ENCODE measurements at regions not wholly inside any gene's neighbourhood (a gene's known extent, or its start where the extent isn't known, plus 50 kb on each side); places are given as distances from the start of the nearest gene placed in this dataset.
"Not testable (repeated sequence)": the region's sequence is repeated elsewhere in the genome, so short reads cannot be mapped to it uniquely, and the experiment has no call there.

- Histone ChIP-seq H3K4me3 (no peak overlapping the region), H3K4me1 (ENCODE audit: insufficient read depth) (no peaks in the 10 kb centered on the region), H3K79me2 (ENCODE audit: insufficient read depth) (no peaks in the 10 kb centered on the region), H3K9me3 (ENCODE audit: low read depth) (no peaks in the 10 kb centered on the region), H4K20me1 (ENCODE audit: insufficient read depth) (no peaks in the 10 kb centered on the region), H3K4me2 (ENCODE audit: unreplicated experiment) (no peak overlapping the region), H3K9ac (no peak overlapping the region), H3K27me3 (replicated peaks; ENCODE audit: insufficient read depth) (no peaks in the 10 kb centered on the region), H3K36me3 (ENCODE audit: low read depth) (no peaks in the 10 kb centered on the region), H3F3A (ENCODE audit: insufficient read depth) (no peaks in the 10 kb centered on the region), H3K9me2 (ENCODE audit: insufficient read depth) (no peaks in the 10 kb centered on the region), H2AFZ (no peak overlapping the region), H3K27ac (no peak overlapping the region)
- no peak for DNase-seq
- 4 to 31% methylated on average over 2 to 3 of the region's 3 CpGs for WGBS, 2 experiments (ENCODE audit: low coverage in 1 of 2, low lambda C conversion rate in 2 of 2, missing lambda C conversion rate in 2 of 2)
- in situ Hi-C loops (cut with MboI), result no loop called here
- TF ChIP-seq EZH2phosphoT487 (IDR thresholded peaks at IDR 0.05; ENCODE audit: insufficient read depth, low read depth), result no peak
- TF ChIP-seq EZH2 (IDR thresholded peaks at IDR 0.05; ENCODE audit: insufficient read depth, poor library complexity, severe bottlenecking), result no peak
Measured at GRCh38 chrX:109040057-109040456, 303.7 kb upstream of the IRS4 start.

- 0% methylated on average over 2 of the region's 2 CpGs for WGBS, 2 experiments (ENCODE audit: low coverage in 1 of 2, low lambda C conversion rate in 2 of 2, missing lambda C conversion rate in 2 of 2)
Measured at GRCh38 chrX:109036624-109037023, 300.3 kb upstream of the IRS4 start.

GRCh38 chrX:108993909-108994308 lies 257.5 kb upstream of the IRS4 start:
- Histone ChIP-seq H3K36me3 (ENCODE audit: low read depth) (no peaks in the 10 kb centered on the region), H3F3A (ENCODE audit: insufficient read depth) (no peaks in the 10 kb centered on the region), H3K9me3 (ENCODE audit: low read depth) (no peaks in the 10 kb centered on the region), H3K27me3 (replicated peaks; ENCODE audit: insufficient read depth) (no peaks in the 10 kb centered on the region), H3K9me2 (ENCODE audit: insufficient read depth) (no peaks in the 10 kb centered on the region), H2AFZ (no peak overlapping the region), H3K4me1 (ENCODE audit: insufficient read depth) (no peaks in the 10 kb centered on the region), H4K20me1 (ENCODE audit: insufficient read depth) (no peaks in the 10 kb centered on the region), H3K79me2 (ENCODE audit: insufficient read depth) (no peaks in the 10 kb centered on the region), H3K4me2 (ENCODE audit: unreplicated experiment) (no peak overlapping the region), H3K9ac (no peak overlapping the region), H3K27ac (no peak overlapping the region), H3K4me3 (no peak overlapping the region)
- TF ChIP-seq EZH2phosphoT487 (IDR thresholded peaks at IDR 0.05; ENCODE audit: insufficient read depth, low read depth) (no peak), EZH2 (IDR thresholded peaks at IDR 0.05; ENCODE audit: insufficient read depth, poor library complexity, severe bottlenecking) (no peak)
- in situ Hi-C loops (cut with MboI), result no loop called here
- no peak for DNase-seq

More at GRCh38 chrX:109036624-109037023, 300.3 kb upstream of the IRS4 start:
- Histone ChIP-seq H3K4me2 (ENCODE audit: unreplicated experiment) (no peak overlapping the region), H2AFZ (no peak overlapping the region), H3K9ac (no peak overlapping the region), H3K4me3 (no peak overlapping the region), H3K9me3 (ENCODE audit: low read depth) (no peaks in the 10 kb centered on the region), H3K27me3 (replicated peaks; ENCODE audit: insufficient read depth) (no peaks in the 10 kb centered on the region), H3K27ac (no peak overlapping the region), H4K20me1 (ENCODE audit: insufficient read depth) (no peaks in the 10 kb centered on the region), H3K79me2 (ENCODE audit: insufficient read depth) (no peaks in the 10 kb centered on the region), H3K4me1 (ENCODE audit: insufficient read depth) (no peaks in the 10 kb centered on the region), H3F3A (ENCODE audit: insufficient read depth) (no peaks in the 10 kb centered on the region), H3K36me3 (ENCODE audit: low read depth) (no peaks in the 10 kb centered on the region), H3K9me2 (ENCODE audit: insufficient read depth) (no peaks in the 10 kb centered on the region)
- in situ Hi-C loops (cut with MboI), result no loop called here
- no peak for TF ChIP-seq EZH2 (IDR thresholded peaks at IDR 0.05; ENCODE audit: insufficient read depth, poor library complexity, severe bottlenecking)
- TF ChIP-seq EZH2phosphoT487 (IDR thresholded peaks at IDR 0.05; ENCODE audit: insufficient read depth, low read depth), result no peak
- DNase-seq, result no peak

GRCh38 chrX:108972899-108973298 lies 236.5 kb upstream of the IRS4 start:
- H3K79me2 ChIP-seq (ENCODE audit: insufficient read depth); H3F3A ChIP-seq (ENCODE audit: insufficient read depth); H3K4me1 ChIP-seq (ENCODE audit: insufficient read depth); DNase-seq; H3K27ac ChIP-seq; H2AFZ ChIP-seq; H3K9me3 ChIP-seq (ENCODE audit: low read depth); H3K9me2 ChIP-seq (ENCODE audit: insufficient read depth); H3K9ac ChIP-seq; H3K36me3 ChIP-seq (ENCODE audit: low read depth); H3K27me3 ChIP-seq (replicated peaks; ENCODE audit: insufficient read depth); H3K4me2 ChIP-seq (ENCODE audit: unreplicated experiment); in situ Hi-C loops (cut with MboI); H4K20me1 ChIP-seq (ENCODE audit: insufficient read depth); H3K4me3 ChIP-seq: not testable (repeated sequence)
- WGBS, 2 experiments (ENCODE audit: low coverage in 1 of 2, low lambda C conversion rate in 2 of 2, missing lambda C conversion rate in 2 of 2), result 32 to 50% methylated on average over 3 of the region's 3 CpGs

- Histone ChIP-seq H3K36me3 (ENCODE audit: low read depth) (no peaks in the 10 kb centered on the region), H3K4me1 (ENCODE audit: insufficient read depth) (no peaks in the 10 kb centered on the region), H3K4me2 (ENCODE audit: unreplicated experiment) (no peak overlapping the region), H3K9me3 (ENCODE audit: low read depth) (no peaks in the 10 kb centered on the region), H3K27me3 (replicated peaks; ENCODE audit: insufficient read depth) (no peaks in the 10 kb centered on the region), H3K79me2 (ENCODE audit: insufficient read depth) (no peaks in the 10 kb centered on the region), H2AFZ (no peak overlapping the region), H3K9me2 (ENCODE audit: insufficient read depth) (no peaks in the 10 kb centered on the region), H3K27ac (no peak overlapping the region), H3K4me3 (no peak overlapping the region), H4K20me1 (ENCODE audit: insufficient read depth) (no peaks in the 10 kb centered on the region), H3F3A (ENCODE audit: insufficient read depth) (no peaks in the 10 kb centered on the region), H3K9ac (no peak overlapping the region)
- 60 to 75% methylated on average over 2 of the region's 2 CpGs for WGBS, 2 experiments (ENCODE audit: low coverage in 1 of 2, low lambda C conversion rate in 2 of 2, missing lambda C conversion rate in 2 of 2)
- TF ChIP-seq EZH2 (IDR thresholded peaks at IDR 0.05; ENCODE audit: insufficient read depth, poor library complexity, severe bottlenecking), result no peak
- no peak for TF ChIP-seq EZH2phosphoT487 (IDR thresholded peaks at IDR 0.05; ENCODE audit: insufficient read depth, low read depth)
- in situ Hi-C loops (cut with MboI), result no loop called here
- DNase-seq, result no peak
Measured at GRCh38 chrX:108947205-108947604, 210.8 kb upstream of the IRS4 start.

Data from GM23248 (cell line).